ENCODE measurements at regions not wholly inside any gene's neighbourhood (a gene's known extent, or its start where the extent isn't known, plus 50 kb on each side); places are given as distances from the start of the nearest gene placed in this dataset.

DNA sequence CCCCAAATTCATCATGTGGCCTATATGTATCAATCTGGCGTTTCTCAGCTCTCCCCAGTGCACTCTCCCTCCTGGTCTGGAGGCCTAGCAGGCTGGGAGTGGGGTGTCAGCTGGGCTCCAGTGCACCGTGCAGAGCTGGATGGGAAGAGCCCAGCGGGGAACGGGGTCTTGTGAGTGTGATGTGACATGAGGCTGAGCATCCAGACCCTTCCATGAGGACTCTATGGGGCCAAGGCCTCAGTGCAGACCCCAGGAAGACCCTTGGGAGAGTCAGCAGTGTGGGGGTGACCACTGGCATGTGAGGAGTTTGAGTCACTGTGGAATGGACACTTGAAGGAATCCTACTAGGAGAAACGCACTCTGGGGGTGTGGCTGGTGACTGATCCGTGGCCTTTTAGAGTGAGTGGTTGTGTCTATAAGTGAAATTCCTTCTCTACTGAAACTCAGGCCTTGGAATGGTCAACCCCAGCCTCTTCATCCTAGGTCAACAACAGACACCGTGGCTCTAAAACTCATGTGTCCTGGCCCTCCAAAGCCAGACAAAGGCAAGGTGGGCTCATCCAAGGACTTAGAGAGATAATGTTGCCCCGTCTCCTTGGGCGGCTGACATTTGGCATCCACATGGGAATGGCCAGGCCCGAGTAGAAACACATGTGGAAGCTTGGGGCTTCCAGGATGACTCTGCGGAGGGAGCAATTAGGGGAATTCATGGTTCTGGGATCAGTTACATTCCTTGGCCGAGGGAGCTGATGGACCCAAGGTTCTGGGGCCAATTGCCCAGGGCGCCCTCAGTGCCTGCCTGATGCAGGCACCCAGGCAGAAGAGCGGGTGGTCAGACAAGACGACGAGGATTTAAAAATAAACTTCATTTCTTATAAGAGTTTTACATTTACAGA is 156.0 kb upstream of the TWIST2 start:
- no peak for DNase-seq

GRCh38 chr2:238692562-238692961 is 155.3 kb upstream of the TWIST2 start:
- DNase-seq: no peak

- DNase-seq: no peak
Observed at GRCh38 chr2:238693337-238694093, 154.4 kb upstream of the TWIST2 start.

GRCh38 chr2:238694136-238694755 is 153.6 kb upstream of the TWIST2 start:
- no peak for DNase-seq

GRCh38 chr2:238694922-238695321 is 153.0 kb upstream of the TWIST2 start:
- DNase-seq: no peak

GRCh38 chr2:238695538-238695937 is 152.3 kb upstream of the TWIST2 start:
- DNase-seq: no peak

DNA sequence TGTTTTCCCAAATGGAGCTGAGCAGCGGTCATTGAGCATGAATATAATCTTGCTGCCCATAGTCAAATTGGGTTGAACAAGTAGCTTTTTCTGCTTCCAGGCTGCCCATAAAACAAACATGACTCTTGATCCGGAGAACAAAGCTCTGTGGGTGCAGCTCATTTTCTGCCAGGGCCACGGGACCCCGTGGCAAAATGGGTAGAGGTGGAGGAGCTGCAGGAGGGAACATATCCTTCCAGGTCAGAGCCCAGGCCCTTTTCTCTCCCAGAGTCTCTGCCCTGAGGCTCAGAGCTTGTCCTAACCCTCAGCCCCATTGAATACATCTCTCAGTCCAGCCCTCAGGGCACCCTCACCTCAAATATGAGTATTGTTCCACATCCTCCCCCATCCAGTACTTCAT is 151.6 kb upstream of the TWIST2 start:
- DNase-seq: no peak

- DNase-seq: no peak
Observed at GRCh38 chr2:238696786-238697185, 151.1 kb upstream of the TWIST2 start.

GRCh38 chr2:238697193-238698071 is 150.5 kb upstream of the TWIST2 start:
- no peak for DNase-seq

DNA sequence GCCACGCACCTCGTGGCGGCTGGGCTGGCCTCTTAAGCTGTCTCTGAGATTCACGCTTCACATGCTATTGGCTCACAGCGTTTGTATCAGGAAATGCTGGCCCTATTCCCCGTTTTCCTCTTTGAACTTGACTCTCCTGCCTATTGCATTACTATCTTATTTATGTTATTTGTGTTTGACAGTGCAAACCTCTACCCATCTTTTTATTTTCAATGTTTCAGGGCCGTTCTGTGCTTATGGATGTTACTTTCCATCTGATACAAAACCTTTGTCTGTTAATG is 149.9 kb upstream of the TWIST2 start:
- DNase-seq: no peak

DNA sequence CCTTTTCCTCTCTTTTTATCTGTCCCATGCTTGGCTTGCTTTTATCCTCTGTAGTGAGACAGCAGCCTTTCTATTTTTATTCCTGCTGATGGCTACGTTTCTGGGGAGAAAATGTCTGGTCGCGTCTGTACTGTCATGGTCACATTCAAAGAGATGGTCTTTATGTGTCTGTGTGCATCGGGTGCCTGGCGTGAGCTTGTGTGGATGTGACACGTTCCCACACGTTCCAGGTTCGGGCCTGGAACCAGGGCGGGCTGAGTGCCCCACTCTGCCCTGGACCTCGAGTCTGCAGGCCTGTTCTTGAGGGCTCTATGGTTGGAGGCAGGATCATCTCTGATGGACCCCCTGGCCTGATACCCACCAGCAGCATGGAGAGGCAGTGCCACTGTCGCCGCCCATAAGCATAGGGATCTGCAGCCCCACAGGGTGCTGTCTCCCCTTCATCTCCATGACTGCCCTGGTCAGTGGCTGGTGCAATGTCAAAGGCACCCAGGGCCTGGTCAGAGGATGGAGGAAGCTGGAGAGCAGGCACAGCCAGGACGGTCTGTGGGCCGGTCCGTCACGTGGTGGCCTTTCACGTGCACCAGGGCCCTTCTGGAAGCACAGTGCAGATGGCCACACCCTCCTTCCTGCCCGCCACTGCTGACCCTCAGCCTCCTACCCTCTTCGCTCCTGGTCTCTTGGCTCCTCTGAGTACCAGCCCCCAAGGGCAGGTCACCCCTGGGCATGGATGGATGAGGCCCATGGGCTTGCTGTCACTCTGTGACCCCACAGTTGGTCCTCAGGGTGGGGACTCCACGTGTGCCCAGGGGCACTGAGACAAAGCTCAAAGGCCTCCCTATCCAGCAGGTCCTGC is 149.2 kb upstream of the TWIST2 start:
- DNase-seq: no peak

GRCh38 chr2:238699307-238700116 is 148.4 kb upstream of the TWIST2 start:
- no peak for DNase-seq

- no peak for DNase-seq
Observed at GRCh38 chr2:238700117-238700457, 147.8 kb upstream of the TWIST2 start.

GRCh38 chr2:238700506-238701340 is 147.2 kb upstream of the TWIST2 start:
- DNase-seq: no peak

DNA sequence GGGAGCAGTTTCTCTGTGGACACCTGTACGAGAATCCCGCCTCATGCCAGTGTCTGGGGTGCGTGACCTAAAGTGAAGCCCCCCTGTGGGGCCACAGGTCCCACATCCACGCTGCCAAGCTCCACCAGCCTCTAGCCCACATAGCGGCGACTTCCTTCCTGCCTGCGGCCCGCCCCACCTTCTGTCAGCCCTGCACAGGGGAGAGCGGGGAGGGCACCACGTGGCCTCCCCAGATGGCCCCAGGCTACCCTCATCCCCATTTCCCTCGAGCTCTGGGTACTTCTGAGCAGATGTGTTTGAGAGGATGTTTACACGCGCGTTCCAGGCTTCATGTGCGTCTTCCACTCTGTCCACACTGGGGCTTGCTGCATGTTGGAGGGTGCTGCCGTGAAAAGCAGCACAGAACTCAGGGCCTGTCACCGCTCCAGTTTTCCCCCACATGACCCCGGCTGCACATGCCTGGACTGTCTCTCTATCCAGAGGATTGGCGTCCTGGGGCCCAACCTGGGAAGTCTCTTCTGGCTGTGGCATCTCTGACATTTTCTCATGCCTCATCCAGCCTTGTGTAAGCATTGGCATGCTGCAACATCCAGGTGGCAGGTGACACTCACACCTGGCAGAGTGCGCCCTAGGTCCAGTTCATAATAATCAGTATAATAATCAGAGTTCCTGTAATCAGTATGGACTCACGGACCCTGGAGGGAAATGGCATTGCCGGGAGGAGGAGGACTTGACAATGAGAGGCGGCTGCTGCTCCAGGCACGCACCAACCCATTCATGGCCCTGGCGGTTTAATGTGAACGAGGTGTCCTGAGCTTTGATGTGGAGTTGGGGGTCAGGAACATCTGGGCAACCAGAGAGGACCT is 146.3 kb upstream of the TWIST2 start:
- no peak for DNase-seq

DNA sequence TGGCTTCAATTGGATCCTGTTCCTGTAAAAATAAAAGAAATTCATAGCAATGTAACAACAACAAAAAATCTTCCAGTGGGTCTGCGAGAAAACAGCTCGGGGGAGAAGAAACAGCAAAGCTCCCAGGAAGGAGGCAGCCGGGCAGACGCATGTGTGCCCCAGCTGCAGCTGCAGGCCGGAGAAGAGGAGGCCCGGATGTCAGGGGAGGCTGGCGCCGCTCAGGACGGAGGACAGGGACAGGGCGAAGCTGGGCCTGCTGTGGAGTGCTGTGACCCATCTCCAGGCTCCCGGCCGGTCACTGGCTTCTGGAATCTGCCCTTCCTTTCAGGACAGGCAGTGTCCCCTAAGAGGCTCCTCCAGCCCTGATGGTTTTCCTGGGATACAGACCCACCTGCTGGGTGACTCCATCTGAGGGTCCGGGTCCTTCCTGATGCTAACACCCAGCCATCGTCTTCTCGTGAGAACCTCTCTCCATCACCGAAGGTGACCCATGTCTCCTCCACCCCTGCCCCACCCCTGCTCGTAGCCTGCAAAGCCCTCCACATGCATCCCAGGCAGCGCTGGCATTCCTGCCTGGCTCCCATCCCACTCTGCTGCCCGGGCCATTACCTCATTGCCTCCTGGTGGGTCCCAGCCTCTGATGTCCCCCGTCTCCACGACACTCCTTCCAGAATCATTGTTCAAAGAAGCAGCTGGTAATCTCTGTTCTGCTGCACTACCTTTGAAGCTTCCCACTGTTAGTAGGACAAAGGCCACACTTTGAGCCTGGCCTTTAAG is 145.4 kb upstream of the TWIST2 start:
- DNase-seq: no peak

- DNase-seq: no peak
Observed at GRCh38 chr2:238703053-238703415, 144.9 kb upstream of the TWIST2 start.

- no peak for DNase-seq
Observed at GRCh38 chr2:238703436-238703835, 144.4 kb upstream of the TWIST2 start.

Measured in CD4-positive, alpha-beta T cell treated with Interferon alpha-2 for 1 hour (primary cell).